HG03354 (cell line): ENCODE measurements at regions not wholly inside any gene's neighbourhood (a gene's known extent, or its start where the extent isn't known, plus 50 kb on each side); places are given as distances from the start of the nearest gene placed in this dataset.

ENCODE experiments used
- ATAC-seq: cut with Tn5 transposase; IDR thresholded peaks from one replicate; pipeline ENCODE4 v1.9.1; 2021; ENCODE audit warnings: mild to moderate bottlenecking; ENCODE audit not compliant: unreplicated experiment, poor library complexity, severe bottlenecking

GRCh38 chr5:88000877-88001276 is 267.8 kb downstream of the TMEM161B start:
- no peak for ATAC-seq

GRCh38 chr5:87997662-87998061 is 271.0 kb downstream of the TMEM161B start:
- ATAC-seq: no peak

GRCh38 chr5:87966213-87966612 is 302.4 kb downstream of the TMEM161B start:
- no peak for ATAC-seq

DNA sequence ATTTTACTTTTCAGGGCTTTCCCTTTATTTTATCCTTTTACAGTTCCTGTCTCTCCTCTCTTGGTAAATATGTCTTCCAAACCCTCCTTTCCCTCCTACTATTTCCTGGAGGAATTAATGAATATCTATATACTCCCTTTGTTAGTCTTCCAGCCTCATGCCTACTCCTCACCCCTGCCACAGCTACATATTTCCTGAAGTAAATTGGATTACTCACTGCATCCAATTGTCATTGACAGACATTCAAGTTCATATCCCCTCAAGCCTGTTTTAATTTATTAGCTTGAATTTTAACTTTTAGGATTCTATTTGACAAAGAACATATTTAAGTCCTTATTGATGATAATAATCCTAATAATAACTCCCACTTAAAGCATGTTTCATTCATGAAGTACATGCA is 314.5 kb downstream of the TMEM161B start:
- ATAC-seq: no peak

DNA sequence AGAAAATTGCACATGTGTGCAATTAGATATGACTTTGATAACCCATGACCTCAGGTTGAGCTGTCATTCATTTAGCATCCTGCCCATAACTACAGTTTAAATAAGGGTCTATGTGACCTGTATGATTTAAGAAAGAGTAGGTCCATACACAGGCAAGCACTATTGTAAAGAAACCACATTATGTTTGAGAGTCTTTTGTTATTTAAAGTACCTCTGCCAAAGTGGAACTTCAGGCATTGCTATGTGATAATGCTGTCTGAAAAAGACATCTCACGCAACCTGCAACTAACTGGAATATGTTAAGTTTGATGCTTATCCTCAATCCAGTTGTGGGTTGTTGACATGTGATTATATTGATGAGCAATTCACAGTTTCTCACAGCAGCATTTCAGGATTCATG is 317.0 kb downstream of the TMEM161B start:
- no peak for ATAC-seq

DNA sequence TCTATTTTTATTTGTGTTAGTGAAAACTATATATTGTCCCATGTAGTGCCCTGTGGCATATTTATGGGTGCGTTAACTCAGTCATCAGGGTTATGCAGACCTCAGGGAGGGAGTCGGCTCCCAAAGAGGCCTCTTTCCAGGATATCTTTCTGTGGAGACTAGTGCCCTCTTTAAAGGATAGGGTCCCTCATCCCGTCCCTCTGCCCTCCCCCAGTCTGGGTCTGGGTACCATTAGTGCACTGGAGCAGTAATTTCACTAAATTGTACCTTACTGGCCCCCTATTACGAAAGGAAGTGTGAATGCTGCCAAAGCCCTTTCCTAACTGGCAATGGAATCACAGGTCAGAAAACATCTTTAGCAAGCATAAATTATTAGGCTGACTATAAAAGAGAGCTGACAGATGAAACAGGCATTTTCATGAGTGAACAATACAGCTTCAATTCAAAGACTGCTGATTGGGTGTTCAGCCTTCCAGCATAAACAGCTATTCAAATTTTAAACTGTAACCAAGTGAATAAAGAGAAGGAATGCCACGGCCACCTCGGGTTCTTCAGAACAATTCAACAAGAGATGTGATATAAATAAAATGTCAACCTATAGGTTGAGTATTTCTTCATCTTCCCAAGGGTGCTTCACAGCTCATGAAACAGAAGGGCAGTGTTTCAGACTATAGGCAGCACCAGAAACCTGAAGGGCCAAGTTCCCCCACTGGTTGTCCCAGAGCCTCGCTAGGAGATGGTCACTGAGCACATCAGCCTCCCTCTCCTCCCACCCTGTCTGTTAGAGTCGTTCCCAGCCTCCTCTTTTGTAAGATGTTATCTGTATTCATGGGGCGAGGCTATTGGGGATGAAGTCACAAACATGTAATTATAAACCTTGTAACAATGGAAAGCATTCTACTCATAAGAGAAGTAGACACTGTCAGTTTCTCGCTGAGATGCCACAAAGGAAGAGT is 318.7 kb downstream of the TMEM161B start:
- no peak for ATAC-seq

- ATAC-seq: no peak
Measured at GRCh38 chr5:87948486-87948885, 320.2 kb downstream of the TMEM161B start.

DNA sequence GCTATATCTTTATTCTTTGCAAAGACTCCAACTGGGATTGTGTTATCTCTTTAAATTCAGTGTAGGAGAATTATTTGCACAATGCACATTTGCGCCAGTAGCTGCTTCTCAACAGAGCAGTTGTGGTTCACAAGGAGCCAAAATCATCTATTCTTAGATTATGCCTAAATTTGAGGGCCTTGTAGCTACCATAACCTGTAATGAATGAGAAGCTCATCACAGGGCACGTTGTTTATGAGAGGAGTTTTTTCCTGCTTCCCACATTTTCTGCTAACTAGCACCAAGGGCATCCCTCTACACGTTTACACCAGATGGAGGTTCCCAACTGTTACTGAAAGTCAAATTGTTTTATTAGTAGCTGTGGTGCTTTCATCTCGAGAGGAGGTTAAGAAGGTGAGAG is 322.4 kb downstream of the TMEM161B start:
- ATAC-seq: no peak

DNA sequence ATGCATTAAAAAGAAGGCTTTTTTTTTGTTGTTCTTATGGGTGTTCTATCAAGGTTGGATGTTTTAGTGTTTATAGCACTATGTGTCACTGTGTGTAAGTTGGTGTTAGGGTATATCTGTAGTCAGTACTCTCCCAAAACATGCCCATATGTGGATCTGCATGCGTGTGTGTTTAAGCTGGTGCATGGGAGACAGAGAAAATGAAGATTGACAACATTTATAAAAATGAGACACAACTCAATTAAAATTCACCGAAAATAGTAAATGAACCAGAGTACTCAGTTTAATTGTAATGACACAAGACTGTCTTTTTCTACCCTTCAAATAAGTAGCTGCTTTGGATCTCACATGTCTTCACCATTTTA is 323.4 kb downstream of the TMEM161B start:
- no peak for ATAC-seq

- ATAC-seq: no peak
Measured at GRCh38 chr5:87944553-87945285, 323.9 kb downstream of the TMEM161B start.

DNA sequence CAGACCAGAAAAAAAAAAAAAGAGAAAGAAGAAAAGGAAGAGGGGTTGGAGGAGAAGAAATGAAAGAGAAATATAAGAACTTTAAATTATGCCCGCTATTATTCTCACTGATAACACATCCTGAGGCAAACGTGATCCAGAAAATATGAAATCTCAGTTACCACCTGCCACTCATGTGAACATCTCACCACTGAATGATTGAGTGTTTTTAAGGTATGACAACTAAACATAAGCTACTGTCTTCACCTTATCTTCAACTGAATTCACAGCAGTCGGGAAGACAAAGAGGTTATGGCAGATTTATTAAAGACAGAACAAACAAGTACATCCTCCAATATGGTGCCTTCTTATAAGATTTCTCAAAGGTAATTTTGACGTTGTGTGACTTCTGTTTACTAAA is 327.9 kb downstream of the TMEM161B start:
- no peak for ATAC-seq

- ATAC-seq: no peak
Measured at GRCh38 chr5:87936667-87937066, 332.0 kb downstream of the TMEM161B start.

- no peak for ATAC-seq
Measured at GRCh38 chr5:87924436-87924835, 344.2 kb downstream of the TMEM161B start.

GRCh38 chr5:87916320-87916719 is 352.3 kb downstream of the TMEM161B start:
- ATAC-seq: no peak

DNA sequence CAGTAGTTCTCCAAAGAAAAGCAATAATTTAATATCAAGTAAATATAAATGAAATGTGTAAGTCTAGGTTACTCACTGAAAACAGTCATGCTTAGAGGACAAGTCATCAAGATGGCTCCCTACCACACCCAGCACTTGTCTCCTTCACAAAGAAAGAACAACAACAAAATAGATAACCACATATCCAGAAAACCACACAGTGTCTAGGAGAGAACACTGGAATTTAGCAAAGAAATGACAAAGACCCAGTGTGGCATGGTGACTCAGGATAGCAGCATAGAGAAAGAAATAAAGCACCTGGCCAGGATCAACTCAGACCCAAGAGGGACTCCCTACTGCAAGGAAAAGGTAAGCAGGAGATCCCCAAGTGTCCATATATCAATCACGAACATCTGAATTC is 356.2 kb downstream of the TMEM161B start:
- ATAC-seq: no peak

DNA sequence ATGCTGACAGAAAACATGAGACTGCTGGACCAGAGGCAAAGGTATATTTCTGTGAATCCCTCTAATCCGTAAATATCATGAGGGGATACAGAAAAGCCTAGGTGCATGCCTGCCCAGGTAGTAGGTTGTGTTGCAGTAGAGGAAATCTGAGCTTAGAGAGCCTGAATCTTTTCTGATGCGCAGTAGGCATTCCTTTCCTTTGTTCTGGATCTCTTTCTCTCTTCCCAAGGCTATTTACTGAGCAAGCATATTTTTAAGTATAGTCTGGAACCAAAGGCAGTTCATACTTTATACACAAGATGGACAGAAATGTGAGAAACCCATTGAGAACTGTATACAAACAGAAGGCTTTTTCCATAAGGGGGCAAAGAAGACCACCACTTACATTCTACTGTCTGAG is 359.3 kb downstream of the TMEM161B start:
- no peak for ATAC-seq

- ATAC-seq: no peak
Measured at GRCh38 chr5:87906962-87907361, 361.7 kb downstream of the TMEM161B start.

GRCh38 chr5:87900419-87900818 is 368.2 kb downstream of the TMEM161B start:
- no peak for ATAC-seq

DNA sequence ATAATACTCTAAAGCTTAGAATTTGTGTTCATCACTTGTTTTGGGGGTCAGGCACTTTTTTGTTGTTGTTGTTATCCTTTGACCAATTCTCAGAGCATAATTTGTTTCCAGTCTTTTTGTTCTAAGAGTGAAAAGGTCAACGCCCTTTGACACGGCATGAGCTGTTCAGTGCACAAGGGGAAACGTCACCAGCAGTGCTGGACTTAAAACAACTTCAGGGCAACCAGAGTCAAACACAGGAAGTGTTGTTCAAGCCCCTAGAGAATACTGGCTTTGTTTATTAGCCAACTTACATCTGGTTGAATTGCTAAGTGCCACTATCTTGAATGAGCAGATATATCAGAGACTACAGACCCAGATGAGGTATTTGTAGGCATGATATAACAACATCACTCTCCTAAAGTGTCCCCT is 368.9 kb downstream of the TMEM161B start:
- ATAC-seq: peak; percentile 80

DNA sequence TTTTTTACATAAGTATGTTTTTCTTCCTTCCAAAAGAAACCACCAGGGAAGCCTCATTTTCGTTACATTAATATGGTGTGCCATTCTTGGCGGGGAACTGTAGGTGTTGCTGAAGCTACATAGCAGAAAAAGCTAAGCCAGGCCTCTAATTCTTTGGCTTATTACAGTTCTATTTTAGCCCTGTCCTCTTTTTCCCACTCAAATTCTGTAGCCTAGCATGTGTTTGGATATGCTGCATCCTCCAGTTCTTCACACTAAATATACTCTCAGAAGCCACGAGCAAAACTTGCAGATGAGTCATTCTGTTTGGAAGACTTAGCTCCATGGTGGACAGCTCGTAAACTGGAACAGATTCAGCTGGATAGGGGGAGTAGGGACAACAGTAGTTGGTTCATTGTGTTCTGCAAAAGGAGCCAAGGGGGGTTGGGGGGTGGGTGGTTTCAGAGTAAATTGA is 369.4 kb downstream of the TMEM161B start:
- no peak for ATAC-seq

GRCh38 chr5:87898574-87898973 is 370.1 kb downstream of the TMEM161B start:
- no peak for ATAC-seq
